GM18508 (cell line): ENCODE measurements at regions not wholly inside any gene's neighbourhood (a gene's known extent, or its start where the extent isn't known, plus 50 kb on each side); places are given as distances from the start of the nearest gene placed in this dataset.
"Not testable (repeated sequence)": the region's sequence is repeated elsewhere in the genome, so short reads cannot be mapped to it uniquely, and the experiment has no call there.

ENCODE experiments used
- ATAC-seq: cut with Tn5 transposase; IDR thresholded peaks from one replicate; pipeline ENCODE4 v1.9.1; 2021; ENCODE audit warnings: moderate number of reproducible peaks; ENCODE audit not compliant: insufficient read depth, unreplicated experiment

- ATAC-seq: no peak
Measured at GRCh38 chr7:115793958-115794702, 236.4 kb downstream of the TFEC start.

GRCh38 chr7:115789901-115790300, 240.7 kb downstream of the TFEC start:
- ATAC-seq: no peak

GRCh38 chr7:115789473-115789872, 241.1 kb downstream of the TFEC start:
- ATAC-seq: not testable (repeated sequence)

- ATAC-seq: no peak
Measured at GRCh38 chr7:115782696-115783490, 247.7 kb downstream of the TFEC start.

- no peak for ATAC-seq
Measured at GRCh38 chr7:115779561-115779960, 251.0 kb downstream of the TFEC start.

- ATAC-seq: no peak
Measured at GRCh38 chr7:115775981-115776380, 254.6 kb downstream of the TFEC start.

- ATAC-seq: no peak
Measured at GRCh38 chr7:115763347-115763746, 267.2 kb downstream of the TFEC start.

GRCh38 chr7:115758025-115758424, 272.5 kb downstream of the TFEC start:
- no peak for ATAC-seq

- no peak for ATAC-seq
Measured at GRCh38 chr7:115754226-115754625, 276.3 kb downstream of the TFEC start.

GRCh38 chr7:115749924-115750323, 280.6 kb downstream of the TFEC start:
- ATAC-seq: no peak

GRCh38 chr7:115748123-115748738, 282.3 kb downstream of the TFEC start:
- ATAC-seq: no peak

GRCh38 chr7:115747174-115747573, 283.4 kb downstream of the TFEC start:
- ATAC-seq: no peak

- no peak for ATAC-seq
Measured at GRCh38 chr7:115740043-115740442, 290.5 kb downstream of the TFEC start.

- no peak for ATAC-seq
Measured at GRCh38 chr7:115734641-115735040, 295.9 kb downstream of the TFEC start.

GRCh38 chr7:115731796-115732471, 298.6 kb downstream of the TFEC start:
- no peak for ATAC-seq

GRCh38 chr7:115728518-115728917, 302.0 kb downstream of the TFEC start:
- ATAC-seq: no peak

- ATAC-seq: no peak
Measured at GRCh38 chr7:115724400-115725056, 306.0 kb downstream of the TFEC start.

GRCh38 chr7:115722302-115722977, 308.1 kb downstream of the TFEC start:
- ATAC-seq: no peak
